ENCODE measurements at regions not wholly inside any gene's neighbourhood (a gene's known extent, or its start where the extent isn't known, plus 50 kb on each side); places are given as distances from the start of the nearest gene placed in this dataset.

DNA sequence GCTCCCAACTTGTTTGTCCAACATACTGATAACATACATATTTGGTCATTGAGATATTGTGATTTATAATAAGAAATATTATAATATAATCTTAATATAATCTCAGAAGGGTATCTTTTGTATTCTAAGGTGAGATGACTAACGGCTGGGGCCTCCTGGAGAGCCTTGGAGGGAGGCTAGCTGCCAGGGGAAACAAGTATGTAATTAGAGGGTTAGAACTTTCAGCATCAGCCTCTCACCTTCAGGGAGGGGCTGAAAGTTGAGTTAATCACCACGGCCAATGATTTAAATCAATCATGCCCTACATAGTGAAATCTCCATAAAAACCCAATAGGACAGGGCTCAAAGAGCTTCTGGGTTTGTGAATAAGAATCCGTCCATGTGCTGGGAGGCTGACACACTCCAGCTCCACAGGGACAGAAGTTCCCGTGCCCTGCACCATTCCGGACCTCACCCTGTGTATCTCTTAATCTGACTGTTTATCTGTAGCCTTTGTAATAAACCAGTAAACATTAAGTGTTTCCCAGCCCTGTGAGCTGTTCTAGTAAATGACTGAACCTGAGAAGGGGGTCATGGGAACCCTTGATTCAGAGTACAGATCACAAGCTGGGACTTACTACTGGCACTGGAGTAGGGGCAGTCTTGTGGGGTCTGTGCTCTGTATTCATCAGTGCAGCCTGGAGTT lies 86.3 kb upstream of the STEAP1B start:
- DNase-seq, result no peak

DNA sequence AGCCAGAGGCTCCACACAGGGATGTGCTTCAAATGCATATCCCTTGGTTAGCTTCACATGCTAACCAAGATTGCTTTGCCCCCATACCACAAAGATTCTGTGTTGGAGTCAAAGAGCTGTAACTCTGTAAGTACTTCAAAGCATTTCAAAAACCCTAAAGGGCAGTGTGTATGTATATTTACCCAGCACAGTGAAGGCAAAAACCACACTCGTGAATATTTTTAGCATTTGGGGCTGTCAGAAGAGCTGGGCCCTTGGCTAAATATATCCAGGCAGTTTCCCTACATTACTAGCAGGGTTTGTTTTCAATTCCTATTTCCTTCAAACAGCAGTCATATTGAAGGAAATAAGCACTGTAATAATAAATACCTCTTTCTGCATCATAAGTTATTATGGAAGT lies 84.2 kb upstream of the STEAP1B start:
- no peak for DNase-seq

DNA sequence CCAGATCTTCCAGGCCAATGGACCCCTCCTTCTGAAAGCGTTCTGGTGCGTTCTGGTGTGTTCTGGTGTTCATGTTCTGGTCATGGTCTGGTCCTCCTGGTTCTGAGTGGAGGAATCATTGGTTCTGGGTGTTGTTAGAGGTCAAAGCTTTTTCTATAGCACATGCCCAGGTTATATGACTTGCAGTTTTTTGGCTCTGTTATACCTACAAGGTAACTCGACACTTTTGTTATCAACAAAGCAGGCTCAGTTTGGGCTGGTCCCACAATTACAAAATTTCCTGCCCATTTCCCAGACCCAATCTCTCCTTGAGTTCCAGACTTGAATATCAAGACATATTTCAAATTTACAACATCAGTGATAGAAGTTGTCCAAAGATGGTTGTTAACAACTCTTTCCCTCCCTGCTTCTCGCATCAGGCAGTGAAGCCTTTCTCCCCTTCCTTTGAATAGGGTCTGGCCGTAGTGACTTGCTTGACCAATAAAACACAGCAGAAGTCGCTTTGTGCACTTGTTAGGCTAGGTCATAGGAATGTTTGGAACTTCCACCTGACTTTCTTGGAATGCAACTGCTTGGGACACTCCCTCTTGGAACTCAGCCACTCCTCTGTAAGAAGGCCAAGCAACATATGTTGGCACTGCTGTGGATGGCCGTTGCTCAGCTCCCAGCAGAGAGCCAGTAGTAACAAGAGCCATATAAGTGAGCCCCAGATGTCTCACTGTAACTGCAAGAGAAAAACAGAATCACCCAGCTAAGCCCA lies 83.1 kb upstream of the STEAP1B start:
- no peak for DNase-seq

DNA sequence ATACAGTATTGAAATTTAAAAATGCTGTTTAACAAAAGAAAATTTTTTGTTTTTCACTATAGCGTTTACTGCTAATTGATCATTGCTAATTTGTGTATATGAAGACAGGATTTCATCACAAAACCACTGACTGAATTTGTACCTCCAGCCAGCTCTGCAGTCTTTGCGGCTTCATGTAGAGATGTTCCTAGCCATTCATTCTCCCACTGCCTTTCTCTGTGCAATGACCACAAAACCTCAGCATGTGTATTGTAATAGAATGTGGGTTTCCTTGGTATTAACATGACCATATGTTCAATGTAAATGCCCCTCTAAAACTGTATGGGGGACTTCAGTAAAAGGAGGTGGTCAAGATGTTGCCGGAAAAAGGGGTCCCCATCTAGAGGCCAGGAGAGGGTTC lies 81.1 kb upstream of the STEAP1B start:
- no peak for DNase-seq

DNA sequence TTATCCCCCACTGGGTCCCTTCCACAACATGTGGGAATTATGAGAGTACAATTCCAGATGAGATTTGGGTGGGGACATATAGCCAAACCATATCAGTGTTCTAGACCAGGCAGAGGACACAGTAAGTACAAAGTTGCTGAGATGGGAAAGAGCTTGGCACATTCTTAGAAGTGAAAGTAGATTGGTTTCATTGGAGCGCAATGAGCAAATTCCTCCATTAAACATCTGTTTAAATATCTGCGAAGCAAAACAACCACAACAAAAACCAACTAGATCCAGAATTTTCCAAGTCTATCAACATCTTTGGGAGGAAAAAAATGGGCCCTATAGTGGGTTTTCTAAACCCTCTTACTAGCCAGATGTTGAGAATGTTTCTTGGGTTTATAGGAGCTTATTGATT lies 80.0 kb upstream of the STEAP1B start:
- DNase-seq, result no peak

DNA sequence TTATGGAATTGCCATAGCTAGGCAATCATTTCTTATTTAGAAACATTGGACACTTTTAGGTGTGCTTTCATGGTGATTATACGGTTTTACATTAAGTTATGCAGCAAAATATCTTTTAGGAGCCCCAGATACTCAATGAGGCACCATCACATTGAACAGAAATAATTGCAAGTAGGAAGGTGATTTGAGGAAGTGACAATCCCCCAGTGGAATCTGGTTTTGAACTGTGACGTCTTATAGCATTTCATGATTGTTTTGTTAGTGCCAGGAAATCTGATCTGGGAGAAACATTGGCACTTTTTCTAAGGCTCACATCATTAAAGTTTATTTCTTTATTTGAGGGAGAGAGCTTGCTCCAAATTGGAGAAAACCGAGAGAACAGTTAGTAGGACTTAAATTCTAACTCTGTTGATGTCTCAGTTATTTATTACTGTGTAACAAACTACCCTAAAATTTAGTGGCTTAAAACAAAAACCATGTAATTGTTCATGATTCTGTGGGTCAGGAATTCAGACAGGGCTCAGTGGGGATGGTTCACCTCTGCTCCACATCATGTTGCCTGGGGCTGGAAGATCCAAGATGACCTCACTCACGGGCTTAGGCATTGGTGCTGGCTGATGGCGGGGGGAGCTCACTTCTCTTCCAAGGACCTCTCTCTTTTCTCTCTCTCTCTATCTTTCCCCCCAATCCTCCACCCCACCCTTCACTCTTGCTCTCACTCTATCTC lies 78.2 kb upstream of the STEAP1B start:
- DNase-seq, result no peak

DNA sequence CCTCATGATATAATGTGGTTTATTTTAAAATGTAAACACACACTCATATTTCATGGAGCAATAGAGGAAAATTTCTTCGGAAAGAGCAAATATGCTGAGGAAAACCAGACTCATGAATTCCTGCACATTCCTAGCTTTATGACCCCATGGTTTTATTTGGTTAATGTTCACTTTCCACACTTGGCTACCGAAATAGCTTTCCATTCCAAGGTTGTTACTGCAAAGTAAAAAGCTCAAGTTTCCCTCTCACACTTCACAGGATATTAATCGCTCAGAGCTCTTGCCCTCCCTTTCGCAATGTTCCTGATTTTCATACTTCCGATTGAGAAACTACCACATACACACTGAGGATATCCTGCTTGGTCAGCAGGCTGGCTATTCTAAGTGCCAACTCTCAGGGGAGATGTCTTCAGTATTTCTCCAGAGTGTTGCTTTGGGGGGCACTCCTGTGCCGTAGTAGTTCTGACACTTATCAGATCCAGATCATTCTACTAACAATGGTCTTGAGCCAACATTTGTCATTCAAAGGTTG lies 77.5 kb upstream of the STEAP1B start:
- no peak for DNase-seq

DNA sequence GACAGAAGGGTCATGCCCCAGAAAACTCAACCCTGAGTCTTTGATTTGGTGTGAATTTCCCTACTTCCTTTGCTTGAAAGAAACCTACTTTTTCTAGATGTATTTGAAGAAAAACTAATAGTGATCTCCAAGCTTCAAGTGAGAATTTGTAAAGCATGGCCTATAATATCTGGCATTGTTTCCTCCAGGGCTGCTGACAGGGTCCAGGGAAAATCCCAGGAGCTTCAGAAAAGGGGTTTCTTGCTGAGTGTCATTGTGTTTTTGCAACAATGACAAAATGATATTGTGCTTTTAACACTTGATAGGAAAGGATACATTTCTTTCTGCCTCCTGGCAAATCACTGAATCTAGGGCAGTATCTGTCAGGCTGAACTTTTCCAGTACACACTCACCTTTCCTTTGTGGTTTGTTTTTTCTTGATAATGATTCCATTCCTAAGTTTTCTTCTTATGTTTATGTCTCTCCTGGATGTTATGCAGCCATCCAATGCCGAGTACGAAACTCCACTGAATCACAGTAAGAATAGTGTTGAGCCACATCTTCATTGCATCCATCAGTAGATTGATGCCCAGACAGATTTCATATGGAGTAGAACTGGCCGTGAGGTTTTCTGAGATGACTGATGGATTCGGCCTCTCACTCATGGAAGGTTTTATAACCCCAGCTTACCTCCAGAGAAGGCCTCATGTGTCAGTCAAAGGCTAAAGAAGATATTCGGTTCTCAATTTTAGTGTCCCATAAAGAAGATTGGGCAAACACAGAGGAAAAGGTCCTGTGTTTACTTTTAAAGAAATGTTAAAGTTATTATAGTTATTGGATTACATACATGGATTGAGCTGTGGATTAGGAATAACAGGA lies 76.9 kb upstream of the STEAP1B start:
- DNase-seq, result no peak

DNA sequence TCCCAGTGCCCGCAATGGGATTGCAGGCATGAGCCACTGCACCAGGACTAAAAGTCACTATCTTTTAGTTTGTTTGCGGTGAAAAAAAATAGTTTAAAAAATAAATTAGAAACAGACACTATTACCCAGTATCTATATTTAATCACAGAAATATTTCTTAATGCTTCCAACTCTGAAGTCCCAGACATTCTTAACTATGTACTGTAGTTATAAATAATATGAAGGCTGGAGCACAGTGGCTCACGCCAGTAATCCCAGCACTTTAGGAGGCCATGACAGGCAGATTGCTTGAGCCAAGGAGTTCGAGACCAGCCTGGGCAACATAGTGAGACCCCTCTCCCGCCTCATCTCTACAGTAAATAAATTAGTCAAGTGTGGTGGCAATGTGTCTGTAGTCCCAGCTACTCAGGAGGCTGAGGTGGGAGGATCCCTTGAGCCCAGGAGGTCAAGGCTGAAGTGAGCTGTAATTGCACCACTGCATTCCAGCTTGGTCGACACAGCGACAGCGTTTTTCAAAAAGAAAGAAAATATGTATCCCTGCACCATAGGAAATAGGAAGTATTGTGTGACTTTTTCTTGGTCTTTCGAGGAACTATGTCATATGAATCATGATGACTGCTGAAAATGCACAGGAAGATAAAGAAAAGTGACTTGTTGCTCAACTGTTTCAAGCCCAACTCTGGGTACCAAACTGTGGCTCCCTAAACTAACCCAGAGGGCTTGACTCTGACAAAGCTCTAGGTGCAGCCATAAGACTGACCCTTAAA lies 74.9 kb upstream of the STEAP1B start:
- no peak for DNase-seq

DNA sequence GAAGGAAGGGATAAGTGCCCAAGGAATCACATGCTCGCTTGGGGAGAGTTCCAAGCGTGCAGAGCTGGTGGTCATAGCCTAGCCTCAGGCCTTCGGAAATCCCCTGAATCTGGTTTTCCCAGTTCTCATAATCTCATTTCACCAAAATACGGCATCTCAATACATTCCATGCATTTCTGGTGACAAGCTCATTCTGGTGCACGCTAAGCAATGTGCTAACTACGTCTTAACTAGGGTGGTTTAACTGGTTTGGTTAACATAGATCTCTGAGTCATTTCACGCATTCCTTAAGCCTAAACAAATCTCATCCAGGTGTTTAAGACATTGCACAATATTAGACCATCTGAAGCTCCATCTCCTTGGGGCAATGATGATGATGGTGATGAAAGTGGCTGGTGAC lies 72.9 kb upstream of the STEAP1B start:
- no peak for DNase-seq

DNA sequence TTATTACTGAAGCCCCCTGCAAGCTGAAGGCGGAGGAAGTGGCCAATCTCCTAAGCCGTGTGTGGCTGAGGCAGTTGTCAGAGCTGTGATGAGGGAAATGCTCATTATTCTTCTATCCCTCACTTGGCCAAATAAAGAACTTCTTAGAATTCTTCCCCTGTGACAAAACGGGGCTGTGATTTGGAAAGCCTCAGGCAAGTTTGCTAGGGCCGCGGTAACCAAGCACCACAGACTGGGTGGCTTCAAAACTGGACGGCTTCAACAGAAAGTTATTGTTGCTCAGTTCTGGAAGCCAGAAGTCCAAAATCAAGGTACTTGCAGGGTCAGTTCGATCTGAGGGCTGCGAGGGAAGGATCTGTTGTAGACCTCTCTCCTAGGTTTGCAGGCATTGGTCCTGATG lies 72.3 kb upstream of the STEAP1B start:
- DNase-seq, result no peak

DNA sequence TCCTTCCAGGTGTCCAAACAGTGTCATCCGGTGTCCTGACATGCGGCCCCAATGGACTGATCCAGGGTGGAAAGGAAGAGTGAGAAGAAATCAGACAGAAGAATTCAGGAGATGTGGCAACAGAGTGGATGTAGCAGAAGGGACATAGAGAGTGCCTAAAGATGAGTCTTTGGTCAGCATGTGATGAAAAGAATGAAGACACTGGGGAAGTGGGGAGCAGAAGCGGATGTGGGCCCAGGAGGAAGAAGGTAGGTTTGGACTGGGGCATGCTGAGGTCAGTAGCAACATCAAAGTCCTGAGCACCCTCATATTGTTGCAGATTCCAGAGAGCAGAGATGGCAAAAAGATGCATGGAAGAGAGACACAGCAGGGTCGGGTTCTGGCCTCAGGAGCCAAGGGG lies 71.8 kb upstream of the STEAP1B start:
- no peak for DNase-seq

DNA sequence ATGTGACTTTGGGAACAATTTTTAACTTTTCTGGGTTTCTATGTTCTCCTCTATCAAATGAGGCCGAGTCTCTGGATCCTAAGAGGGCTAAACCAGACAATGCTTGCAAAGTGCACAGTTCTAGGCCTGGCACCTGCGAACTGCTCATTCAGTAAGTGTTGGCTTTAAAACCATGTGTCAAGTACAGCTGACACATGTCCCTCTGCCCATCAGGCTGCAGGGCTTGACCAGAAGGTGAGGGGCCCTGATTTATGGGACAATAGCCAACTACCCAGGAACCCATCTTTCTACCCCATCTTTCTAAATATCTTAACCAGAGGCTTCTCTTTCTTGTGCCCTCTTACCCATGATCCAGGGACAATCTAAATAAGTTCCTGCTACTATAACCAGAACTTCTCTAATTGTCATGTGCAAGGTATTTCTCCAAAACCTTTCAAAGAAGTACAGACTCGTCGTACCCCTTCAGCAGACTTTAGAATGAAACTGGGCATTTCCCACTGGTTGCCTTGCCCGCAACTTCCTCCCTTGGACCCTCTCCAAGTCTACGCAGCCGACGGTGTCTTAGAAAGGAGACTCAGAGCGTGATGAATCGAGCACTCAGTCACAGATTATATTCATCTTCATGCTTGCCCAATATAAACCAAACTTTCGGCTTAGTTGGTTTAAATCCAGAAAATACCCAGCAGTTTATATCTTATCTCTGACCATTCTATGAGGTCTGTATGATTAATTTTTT lies 69.8 kb upstream of the STEAP1B start:
- DNase-seq, result no peak

DNA sequence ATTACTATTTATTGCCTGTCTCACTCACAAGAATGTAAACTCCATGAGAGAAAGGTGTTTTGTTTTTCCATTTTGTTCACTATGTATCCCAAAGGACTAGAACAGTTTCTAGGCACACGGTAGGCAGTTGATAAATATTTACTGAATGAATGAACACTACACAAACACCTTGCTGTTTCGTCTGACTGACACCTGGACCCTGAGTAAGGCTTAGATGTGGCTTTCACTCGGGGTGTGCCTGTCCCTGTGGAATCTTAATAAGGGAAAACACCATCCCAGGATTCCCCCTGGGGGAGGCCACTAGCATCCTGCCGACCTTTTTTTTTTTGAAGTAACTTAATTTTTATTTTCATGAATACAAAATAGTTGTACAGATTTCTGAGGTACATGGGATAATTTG lies 66.6 kb upstream of the STEAP1B start:
- DNase-seq, result no peak

DNA sequence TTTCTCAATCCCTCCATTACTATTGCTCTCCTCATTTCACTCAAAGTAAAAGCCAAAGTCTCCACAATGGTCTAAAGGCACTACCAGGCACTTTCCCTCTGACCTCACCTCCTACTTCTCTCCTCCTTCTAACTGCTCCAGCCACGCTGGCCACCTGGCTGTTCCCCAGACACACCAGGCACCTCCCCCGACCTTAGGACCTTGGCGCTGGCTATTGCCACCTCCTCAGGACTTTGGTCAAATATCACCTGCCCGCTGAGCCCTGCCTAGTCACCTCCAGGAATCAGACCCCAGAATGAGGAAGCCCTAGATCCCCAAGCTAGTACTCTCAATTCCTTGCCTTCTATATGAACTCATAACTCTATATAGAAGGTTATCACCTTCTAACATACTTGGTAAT lies 66.2 kb upstream of the STEAP1B start:
- DNase-seq, result no peak

DNA sequence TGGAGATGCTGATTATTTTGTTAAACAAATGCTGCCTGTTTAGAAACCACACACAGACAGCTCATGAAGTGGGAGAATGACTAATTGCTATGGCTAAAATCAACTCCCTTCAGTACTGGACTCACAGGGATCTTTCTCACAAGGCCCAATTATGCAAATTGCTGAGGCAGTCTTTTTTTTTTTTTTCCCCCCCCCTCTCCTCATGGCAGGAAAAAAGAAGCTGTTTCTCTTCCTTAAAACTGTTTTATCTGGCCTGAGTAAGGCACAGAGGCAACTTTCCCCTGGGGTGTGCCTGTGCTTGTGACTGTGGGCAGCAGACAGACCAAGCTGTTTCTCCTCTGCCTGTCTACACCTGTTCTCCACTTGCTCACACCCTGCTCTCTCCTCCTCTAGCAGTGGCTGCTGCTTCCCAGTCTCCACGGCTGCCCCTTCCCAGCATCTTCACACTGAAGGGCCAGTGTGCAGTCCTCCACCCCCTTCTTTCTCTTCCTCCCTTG lies 65.4 kb upstream of the STEAP1B start:
- no peak for DNase-seq

DNA sequence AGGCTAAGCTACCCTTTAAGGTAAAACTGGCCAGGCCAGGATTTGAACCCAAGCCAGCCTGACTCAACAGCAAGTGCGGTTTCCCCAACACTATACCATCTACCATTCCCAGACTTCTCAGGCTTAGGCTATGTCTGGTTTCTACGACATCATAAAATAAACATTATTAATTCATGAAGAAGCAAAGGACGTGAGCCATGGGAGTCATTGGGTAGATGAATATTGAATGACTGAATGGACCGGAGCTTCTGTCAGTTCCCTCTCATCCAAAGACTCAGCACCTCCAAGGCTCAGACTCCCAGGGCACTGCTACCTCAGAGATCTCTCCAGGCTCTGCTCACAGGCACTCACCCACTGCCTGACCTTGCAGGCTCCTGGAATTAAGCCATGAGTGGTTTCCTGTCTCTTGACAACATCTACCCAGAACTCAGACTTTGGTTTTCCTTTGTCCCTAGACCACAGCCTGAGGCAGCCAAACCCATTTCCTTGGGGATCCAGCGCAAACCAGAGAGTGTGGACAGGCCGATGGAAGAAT lies 64.6 kb upstream of the STEAP1B start:
- no peak for DNase-seq

DNA sequence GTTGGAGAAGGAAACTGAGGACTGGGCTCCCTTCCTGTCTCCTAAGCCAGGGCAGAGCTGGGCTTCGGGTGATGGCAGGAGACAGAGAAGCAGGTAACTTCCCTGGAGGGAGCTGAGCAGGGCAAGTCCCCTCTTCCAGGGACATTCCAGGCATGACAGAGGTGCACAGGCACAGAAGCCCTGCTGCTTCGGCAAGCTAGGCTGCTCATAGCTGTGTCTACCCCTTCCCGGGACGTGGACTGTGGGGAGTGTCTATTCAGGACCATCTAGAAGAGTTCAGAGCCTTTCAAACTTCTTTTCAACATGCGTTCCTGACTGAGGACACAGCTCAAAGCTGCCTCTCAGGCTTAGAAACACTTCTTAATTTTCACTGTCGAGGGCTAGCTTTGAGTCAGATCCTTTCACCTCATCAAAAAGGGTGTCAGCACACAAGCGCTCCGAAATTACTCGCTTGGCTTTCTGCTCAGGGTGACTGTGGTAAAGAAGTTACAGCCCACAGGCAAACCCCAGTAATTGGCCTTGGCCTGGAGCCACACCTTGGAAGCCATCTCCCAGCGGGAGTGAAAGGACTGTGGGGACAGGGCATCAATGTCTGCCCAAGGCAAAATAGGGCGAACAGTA lies 63.7 kb upstream of the STEAP1B start:
- no peak for DNase-seq

DNA sequence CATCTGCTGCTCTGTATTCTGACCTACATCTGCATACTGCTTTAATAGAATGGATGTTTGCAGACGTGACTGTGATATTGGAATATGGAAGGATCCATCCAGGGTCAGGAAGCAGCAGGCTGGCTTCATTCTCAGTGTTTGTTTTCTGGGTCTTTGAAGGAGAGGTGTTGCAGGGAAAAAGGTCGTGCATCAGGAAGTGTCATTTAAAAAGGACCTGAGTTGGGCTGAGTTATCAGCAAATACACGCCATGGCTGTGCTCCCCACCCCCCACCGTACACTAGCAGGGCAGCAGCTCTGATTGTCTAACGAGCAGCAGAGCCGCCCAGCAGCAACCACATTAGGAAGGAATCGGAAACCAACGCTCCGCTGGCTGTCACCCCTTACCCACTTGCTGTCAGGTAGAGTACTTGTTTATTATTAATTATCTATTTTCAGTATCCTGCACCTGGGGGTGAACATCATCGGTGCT lies 63.1 kb upstream of the STEAP1B start:
- DNase-seq, result no peak

DNA sequence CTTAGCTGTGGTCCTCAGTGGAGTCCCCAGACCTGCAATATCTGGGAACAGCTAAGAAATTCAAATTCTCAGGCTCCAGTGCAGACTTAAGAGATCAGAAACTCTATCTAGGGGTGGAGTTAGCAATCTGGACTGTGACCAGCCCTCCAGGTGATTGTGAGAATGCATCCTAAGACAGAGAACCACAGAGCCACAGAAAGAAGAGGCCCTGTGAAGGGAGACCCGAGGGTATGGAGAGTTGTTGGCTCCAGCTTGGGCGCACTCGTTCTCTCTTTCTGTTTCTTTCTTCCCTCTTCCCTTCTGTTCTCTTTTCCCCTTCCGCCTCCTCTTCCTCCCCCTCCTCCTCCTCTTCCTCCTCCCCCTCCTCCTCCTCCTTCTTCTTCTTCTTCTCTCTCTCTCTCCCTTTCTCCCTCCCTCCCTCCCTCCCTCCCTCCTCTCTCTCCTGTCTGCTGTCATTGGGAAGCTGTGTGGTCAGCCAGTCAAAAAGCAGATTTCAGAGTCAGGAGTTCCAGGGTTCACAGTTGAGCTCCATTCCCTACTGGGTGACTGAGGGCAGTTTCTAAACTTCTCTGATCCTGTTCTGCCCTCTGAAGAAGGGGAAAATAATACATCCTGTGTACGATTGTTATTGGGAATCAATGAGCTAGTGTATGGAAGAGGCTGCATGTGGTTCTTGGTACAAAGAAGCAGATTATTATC lies 62.1 kb upstream of the STEAP1B start:
- DNase-seq, result no peak

Data from NCI-H1436 (cell line).